ENCODE measurements at regions not wholly inside any gene's neighbourhood (a gene's known extent, or its start where the extent isn't known, plus 50 kb on each side); places are given as distances from the start of the nearest gene placed in this dataset.

- ATAC-seq (no peak), DNase-seq (no peak)
- 64% methylated on average over 1 of the region's 1 CpG for WGBS (ENCODE audit: insufficient coverage, low coverage, low lambda C conversion rate, missing lambda C conversion rate)
- intact Hi-C loops (cut with DNase I), result no loop called here
- Histone ChIP-seq H3K4me1 (peaks cover 0 to 9% (median 2%) of the 10 kb centered on the region in 4 donors), H3K36me3 (no peaks in the 10 kb centered on the region), H3K9me3 (no peaks in the 10 kb centered on the region), H3K27me3 (no peaks in the 10 kb centered on the region), H3K27ac (no peak overlapping the region), H3K4me3 (no peak overlapping the region)
- TF ChIP-seq, protein P1, sequence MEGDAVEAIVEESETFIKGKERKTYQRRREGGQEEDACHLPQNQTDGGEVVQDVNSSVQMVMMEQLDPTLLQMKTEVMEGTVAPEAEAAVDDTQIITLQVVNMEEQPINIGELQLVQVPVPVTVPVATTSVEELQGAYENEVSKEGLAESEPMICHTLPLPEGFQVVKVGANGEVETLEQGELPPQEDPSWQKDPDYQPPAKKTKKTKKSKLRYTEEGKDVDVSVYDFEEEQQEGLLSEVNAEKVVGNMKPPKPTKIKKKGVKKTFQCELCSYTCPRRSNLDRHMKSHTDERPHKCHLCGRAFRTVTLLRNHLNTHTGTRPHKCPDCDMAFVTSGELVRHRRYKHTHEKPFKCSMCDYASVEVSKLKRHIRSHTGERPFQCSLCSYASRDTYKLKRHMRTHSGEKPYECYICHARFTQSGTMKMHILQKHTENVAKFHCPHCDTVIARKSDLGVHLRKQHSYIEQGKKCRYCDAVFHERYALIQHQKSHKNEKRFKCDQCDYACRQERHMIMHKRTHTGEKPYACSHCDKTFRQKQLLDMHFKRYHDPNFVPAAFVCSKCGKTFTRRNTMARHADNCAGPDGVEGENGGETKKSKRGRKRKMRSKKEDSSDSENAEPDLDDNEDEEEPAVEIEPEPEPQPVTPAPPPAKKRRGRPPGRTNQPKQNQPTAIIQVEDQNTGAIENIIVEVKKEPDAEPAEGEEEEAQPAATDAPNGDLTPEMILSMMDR (IDR thresholded peaks at IDR 0.05), result no peak
- TF ChIP-seq POLR2A (IDR thresholded peaks at IDR 0.05), result no peak
Measured at GRCh38 chr4:33064238-33064637, 2344.1 kb downstream of the PCDH7 start.

GRCh38 chr4:33065749-33066148 lies 2345.6 kb downstream of the PCDH7 start:
- 75% methylated on average over 8 of the region's 8 CpGs for WGBS (ENCODE audit: insufficient coverage, low coverage, low lambda C conversion rate, missing lambda C conversion rate)
- no peak for DNase-seq

DNA sequence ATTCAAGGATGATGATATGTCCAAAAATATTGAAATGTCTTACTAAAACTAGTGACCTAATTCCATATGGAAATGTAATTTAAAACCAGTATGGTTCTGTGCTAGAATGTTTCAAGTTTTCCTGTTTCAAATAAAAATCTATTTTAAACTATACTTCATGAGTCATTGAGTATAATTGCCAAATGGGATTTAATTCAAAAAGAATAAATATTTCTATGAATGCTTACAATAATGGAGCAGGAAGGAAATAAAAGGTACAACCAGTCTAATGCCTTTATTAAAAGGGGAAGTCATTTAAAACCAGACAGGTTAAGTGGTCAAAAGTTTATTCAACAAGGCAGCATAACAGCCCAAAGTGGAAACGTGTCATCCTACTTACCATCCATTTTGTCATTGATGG lies 2347.1 kb downstream of the PCDH7 start:
- TF ChIP-seq POLR2A (IDR thresholded peaks at IDR 0.05), result no peak
- TF ChIP-seq, protein P1 (IDR thresholded peaks at IDR 0.05), result no peak
- H3K4me1 ChIP-seq, result peaks cover 0 to 4% (median under 1%) of the 10 kb centered on the region in 4 donors
- no peak for ATAC-seq
- DNase-seq, result no peak
- H3K27ac ChIP-seq, result no peak overlapping the region
- H3K36me3 ChIP-seq, result no peaks in the 10 kb centered on the region
- intact Hi-C loops (cut with DNase I), result no loop called here
- no peaks in the 10 kb centered on the region for H3K9me3 ChIP-seq
- no peak overlapping the region for H3K4me3 ChIP-seq
- WGBS (ENCODE audit: insufficient coverage, low coverage, low lambda C conversion rate, missing lambda C conversion rate), result 67% methylated on average over 1 of the region's 1 CpG
- H3K27me3 ChIP-seq, result no peaks in the 10 kb centered on the region

More at GRCh38 chr4:33065749-33066148, 2345.6 kb downstream of the PCDH7 start:
- Histone ChIP-seq H3K27me3 (no peaks in the 10 kb centered on the region), H3K36me3 (no peaks in the 10 kb centered on the region), H3K4me1 (peaks cover 0 to 9% (median 2%) of the 10 kb centered on the region in 4 donors), H3K4me3 (no peak overlapping the region), H3K9me3 (no peaks in the 10 kb centered on the region), H3K27ac (no peak overlapping the region)
- intact Hi-C loops (cut with DNase I), result no loop called here
- TF ChIP-seq POLR2A (IDR thresholded peaks at IDR 0.05), result no peak
- TF ChIP-seq, protein P1 (IDR thresholded peaks at IDR 0.05), result no peak
- ATAC-seq, result no peak

DNA sequence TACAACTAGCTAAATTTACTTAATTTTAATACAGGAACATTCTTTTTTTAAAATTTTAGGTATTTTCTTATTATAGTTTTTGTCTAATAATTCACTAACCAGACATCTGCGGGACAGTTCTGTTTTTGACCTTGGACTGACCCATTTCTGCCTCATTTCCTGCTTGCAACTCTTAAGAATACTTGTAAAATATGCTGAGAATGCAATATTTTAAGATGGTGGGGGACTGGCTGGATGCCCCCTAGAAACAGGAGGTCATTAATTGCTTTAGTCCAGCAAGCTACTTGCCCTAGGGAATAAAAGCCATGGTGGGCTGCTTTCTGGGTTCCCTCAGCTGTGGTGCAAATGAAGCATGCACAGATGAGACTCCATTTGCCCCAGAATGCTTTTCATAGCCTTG lies 2348.4 kb downstream of the PCDH7 start:
- peaks cover 0 to 15% (median 7%) of the 10 kb centered on the region in 4 donors for H3K4me1 ChIP-seq
- ATAC-seq (no peak), DNase-seq (no peak)
- H3K36me3 ChIP-seq, result no peaks in the 10 kb centered on the region
- H3K9me3 ChIP-seq, result no peaks in the 10 kb centered on the region
- H3K27me3 ChIP-seq, result no peaks in the 10 kb centered on the region
- no peak overlapping the region for H3K4me3 ChIP-seq
- TF ChIP-seq POLR2A (IDR thresholded peaks at IDR 0.05), result no peak
- TF ChIP-seq, protein P1 (IDR thresholded peaks at IDR 0.05), result no peak
- intact Hi-C loops (cut with DNase I), result no loop called here
- 41% methylated on average over 1 of the region's 1 CpG for WGBS (ENCODE audit: insufficient coverage, low coverage, low lambda C conversion rate, missing lambda C conversion rate)
- no peak overlapping the region for H3K27ac ChIP-seq

- Histone ChIP-seq H3K36me3 (no peaks in the 10 kb centered on the region), H3K4me3 (no peak overlapping the region), H3K4me1 (peaks cover 0 to 15% (median 7%) of the 10 kb centered on the region in 4 donors), H3K27me3 (no peaks in the 10 kb centered on the region), H3K27ac (no peak overlapping the region), H3K9me3 (no peaks in the 10 kb centered on the region)
- 21% methylated on average over 3 of the region's 3 CpGs for WGBS (ENCODE audit: insufficient coverage, low coverage, low lambda C conversion rate, missing lambda C conversion rate)
- TF ChIP-seq, protein P1 (IDR thresholded peaks at IDR 0.05), result no peak
- no peak for TF ChIP-seq POLR2A (IDR thresholded peaks at IDR 0.05)
- intact Hi-C loops (cut with DNase I), result no loop called here
- ATAC-seq (no peak), DNase-seq (no peak)
Measured at GRCh38 chr4:33071535-33071934, 2351.4 kb downstream of the PCDH7 start.

Measured in right lobe of liver (tissue), 6 donors.